ENCODE measurements at regions not wholly inside any gene's neighbourhood (a gene's known extent, or its start where the extent isn't known, plus 50 kb on each side); places are given as distances from the start of the nearest gene placed in this dataset.

- no peak for TF ChIP-seq EZH2 (IDR thresholded peaks at IDR 0.05)
- no peak for TF ChIP-seq EZH2phosphoT487 (IDR thresholded peaks at IDR 0.05)
- TF ChIP-seq, protein P1, sequence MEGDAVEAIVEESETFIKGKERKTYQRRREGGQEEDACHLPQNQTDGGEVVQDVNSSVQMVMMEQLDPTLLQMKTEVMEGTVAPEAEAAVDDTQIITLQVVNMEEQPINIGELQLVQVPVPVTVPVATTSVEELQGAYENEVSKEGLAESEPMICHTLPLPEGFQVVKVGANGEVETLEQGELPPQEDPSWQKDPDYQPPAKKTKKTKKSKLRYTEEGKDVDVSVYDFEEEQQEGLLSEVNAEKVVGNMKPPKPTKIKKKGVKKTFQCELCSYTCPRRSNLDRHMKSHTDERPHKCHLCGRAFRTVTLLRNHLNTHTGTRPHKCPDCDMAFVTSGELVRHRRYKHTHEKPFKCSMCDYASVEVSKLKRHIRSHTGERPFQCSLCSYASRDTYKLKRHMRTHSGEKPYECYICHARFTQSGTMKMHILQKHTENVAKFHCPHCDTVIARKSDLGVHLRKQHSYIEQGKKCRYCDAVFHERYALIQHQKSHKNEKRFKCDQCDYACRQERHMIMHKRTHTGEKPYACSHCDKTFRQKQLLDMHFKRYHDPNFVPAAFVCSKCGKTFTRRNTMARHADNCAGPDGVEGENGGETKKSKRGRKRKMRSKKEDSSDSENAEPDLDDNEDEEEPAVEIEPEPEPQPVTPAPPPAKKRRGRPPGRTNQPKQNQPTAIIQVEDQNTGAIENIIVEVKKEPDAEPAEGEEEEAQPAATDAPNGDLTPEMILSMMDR (IDR thresholded peaks at IDR 0.05): no peak
These were observed 101.3 kb upstream of the BANK1 start for GRCh38 chr4:101689220-101689619.
